ENCODE measurements at regions not wholly inside any gene's neighbourhood (a gene's known extent, or its start where the extent isn't known, plus 50 kb on each side); places are given as distances from the start of the nearest gene placed in this dataset.
"Not testable (repeated sequence)": the region's sequence is repeated elsewhere in the genome, so short reads cannot be mapped to it uniquely, and the experiment has no call there.

DNA sequence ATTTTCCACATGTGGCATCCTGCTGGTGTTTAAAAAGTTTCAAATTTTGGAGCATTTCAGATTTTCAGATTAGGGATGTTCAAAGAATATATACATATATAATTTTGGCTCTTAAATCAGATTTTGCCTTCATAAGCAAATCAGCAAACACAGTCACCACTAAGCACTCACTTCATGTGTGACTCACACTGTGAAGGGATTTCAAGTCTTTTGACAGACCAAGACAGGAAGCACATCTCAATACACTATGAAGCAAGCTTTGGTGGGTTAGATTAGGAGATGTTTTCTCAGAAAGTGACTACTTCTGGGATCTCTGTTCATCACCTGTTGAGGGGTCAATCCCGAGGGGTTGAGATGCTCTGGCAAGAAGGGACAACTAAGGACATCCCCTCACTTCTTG, 227.8 kb upstream of the RBBP8 start:
- peak; percentile 75 for DNase-seq

- DNase-seq, result not testable (repeated sequence)
Measured at GRCh38 chr18:22706025-22706424, 227.1 kb upstream of the RBBP8 start.

GRCh38 chr18:22709288-22710060, 223.7 kb upstream of the RBBP8 start:
- DNase-seq, result no peak

DNA sequence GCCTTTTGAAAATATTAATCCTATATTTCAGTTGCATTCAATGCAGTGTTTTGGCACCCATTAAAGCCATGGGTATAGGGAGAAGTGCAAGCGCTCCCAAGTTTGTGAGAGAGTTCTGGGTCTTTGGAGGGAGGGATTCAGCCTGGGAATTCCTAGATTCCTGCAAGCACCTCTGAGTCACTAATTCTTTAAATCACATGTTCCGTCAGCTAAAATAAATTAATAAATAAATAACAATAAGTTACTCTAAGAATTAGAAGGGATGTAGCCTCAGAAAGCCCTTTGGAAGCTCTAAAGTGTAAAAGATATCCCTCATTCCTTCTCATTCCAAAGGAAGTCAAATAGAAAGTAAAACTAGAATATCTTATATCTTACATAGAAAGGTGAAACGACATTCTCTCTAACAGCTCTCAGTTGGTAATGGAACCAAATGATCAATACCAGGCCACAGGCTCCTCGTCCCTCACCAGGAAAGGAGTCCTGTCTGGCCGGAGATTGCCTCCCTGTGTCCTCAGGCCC, 222.4 kb upstream of the RBBP8 start:
- DNase-seq, result no peak

GRCh38 chr18:22711192-22711685, 221.9 kb upstream of the RBBP8 start:
- no peak for DNase-seq

- no peak for DNase-seq
Measured at GRCh38 chr18:22713511-22713910, 219.6 kb upstream of the RBBP8 start.

DNA sequence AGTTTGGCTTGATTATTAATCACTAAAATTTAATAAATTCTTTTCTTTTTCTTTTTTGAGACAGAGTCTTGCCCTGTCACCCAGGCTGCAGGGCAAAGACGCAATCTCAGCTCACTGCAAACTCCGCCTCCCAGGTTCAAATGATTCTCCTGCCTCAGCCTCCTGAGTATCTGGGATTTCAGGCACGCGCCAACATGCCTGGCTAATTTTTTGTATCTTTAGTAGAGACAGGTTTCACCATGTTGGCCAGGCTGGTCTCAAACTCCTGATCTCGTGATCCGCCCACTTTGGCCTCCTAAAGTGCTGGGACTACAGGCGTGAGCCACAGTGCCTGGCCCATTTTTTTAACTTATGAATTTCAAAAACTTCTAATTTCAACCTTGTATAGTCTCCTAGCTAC, 215.6 kb upstream of the RBBP8 start:
- DNase-seq, result not testable (repeated sequence)

GRCh38 chr18:22723221-22723620, 209.9 kb upstream of the RBBP8 start:
- no peak for DNase-seq

- DNase-seq, result no peak
Measured at GRCh38 chr18:22723773-22724172, 209.4 kb upstream of the RBBP8 start.

- DNase-seq, result no peak
Measured at GRCh38 chr18:22726469-22726868, 206.7 kb upstream of the RBBP8 start.

DNA sequence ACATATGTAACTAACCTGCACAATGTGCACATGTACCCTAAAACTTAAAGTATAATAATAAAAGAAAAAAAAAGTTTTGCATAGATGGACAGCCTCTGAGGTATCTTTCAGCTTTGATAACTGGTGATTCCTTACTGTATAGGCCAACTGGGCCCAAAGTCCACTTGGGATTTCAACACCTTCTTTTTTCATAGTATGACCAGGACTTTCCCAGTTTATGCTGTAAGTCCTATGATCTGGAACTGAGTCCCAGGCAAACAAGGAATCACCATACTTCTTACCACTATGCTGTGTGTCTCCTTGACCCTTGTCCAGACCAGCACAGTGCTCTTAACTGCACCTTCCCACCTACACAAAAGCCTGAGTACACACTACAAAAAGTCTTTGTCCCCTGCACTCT, 205.1 kb upstream of the RBBP8 start:
- no peak for DNase-seq

DNA sequence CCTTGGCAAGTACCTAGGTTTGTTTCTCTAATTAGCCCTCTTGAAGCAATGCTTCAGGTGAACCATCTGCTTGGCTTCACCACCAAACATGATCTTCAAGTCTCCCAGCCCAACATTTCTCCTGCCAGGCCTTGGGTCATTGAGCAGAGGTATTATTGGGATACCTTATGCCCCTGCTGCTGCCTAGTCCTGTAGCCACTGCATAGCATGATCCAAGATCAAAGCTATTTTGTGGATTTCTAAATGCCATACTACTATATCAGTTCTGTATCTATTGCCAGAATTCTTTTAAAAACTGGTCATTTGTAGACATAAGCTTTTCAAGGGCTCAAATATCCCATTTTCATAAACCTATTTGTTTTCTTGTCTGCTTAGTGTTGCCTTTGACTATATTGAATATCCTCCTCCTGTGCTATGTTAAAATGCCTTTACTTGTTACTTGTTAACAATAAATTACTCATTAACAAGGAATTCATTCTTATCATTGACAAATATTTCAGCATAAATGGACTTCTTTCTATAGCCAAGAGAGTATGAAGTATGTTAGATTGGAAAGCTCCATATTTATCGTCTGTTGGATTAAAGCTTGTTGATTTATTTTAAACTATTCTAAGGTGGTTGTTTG, 204.5 kb upstream of the RBBP8 start:
- DNase-seq, result no peak

DNA sequence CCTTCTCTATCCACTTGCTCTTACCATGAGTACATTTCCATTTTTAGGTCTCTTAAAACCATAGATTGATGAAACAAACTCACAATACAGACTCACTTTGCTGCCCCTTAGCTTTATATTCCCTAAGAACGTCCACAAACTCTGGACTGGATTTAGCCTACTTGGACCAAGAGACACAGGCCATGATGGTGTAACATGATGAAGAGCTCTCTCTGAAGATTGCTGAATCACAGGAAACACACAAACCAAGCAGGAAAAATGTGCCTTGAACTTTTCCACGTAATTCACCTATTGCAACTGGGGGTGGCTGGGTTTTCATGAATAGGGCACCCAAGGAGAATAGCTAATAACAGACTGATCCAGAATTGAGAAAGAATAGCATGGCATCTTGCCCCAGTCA, 201.7 kb upstream of the RBBP8 start:
- no peak for DNase-seq

DNA sequence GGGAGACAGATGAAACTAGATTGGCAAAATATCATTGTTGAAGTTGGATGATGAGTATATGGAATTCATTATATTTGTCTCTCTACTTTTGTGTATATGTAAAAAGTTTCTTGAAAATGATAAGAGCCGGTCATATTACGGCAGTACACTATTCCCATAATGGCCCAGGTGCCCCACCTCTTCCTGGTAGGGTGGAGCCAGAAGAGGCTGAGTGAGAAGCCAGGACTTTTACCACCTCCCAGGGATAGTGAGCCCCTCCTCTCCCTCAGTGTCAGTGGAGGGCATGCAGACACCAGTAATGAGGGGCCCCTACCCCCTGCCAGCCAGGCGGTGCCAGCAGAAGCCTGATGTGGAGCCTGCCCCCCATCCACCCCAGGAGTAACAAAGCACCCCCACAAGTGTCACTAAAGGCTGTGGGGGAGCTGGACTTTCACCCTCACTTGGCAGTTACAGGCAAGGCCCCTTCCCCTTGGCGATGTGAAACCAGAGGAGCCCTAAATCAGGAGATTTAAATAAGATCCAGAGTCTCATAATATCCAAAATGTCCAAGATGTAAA, 198.9 kb upstream of the RBBP8 start:
- no peak for DNase-seq

DNA sequence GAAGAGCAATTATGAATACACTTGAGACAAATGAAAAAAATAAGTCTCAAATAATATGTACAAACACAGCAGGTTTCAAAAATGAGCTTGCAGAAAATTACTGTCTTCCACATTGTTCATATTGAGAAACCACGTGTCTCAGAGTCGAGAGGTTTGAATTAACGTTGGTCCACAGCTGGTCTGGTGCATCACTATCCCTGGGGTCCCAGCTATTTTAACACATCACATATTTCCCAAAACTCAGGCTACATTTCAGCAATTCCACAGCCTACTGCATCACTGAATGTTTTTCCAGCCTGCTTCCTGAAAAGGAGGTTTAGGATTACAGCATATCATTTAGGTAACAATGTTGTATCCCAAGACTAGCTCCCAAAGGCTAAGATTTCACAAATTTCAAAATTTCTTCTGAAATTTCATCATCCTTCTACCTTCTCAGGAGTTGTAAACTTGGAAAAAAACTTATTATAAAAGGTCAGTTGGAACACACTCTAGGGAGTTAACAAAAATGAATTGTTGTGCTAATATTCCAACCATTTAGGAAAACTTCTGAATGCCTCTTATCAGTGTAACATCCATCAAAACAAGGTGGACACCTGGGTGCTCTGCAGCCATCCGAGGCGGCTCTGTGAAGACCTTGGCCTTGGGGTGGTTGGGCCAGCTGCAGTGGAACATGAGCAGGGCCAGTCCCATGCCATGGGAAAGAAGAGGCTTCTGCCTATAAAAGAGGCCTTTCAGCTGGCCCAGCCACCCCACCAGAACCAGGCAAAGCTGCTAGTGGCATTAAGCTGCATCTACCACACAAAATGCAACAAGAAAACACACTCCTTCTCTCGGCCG, 198.1 kb upstream of the RBBP8 start:
- no peak for DNase-seq

DNA sequence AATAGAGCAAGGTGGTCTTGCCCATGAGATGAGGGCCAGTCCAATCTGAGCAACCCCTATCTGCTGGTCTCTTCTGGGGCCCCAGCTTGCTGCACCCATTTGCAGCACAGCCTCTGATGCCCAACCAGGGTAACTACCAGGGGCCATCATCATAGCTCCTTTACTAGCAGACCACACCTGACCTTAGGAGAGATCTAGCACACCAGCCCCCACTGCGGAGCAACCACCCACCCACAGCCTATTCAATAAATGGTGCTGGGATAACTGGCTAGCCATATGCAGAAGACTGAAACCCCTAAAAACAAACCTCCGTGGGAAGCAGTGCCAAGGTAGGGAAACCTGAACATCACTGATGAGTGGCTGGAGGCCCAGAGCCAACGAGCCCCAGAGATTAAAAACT, 196.1 kb upstream of the RBBP8 start:
- DNase-seq, result no peak

DNA sequence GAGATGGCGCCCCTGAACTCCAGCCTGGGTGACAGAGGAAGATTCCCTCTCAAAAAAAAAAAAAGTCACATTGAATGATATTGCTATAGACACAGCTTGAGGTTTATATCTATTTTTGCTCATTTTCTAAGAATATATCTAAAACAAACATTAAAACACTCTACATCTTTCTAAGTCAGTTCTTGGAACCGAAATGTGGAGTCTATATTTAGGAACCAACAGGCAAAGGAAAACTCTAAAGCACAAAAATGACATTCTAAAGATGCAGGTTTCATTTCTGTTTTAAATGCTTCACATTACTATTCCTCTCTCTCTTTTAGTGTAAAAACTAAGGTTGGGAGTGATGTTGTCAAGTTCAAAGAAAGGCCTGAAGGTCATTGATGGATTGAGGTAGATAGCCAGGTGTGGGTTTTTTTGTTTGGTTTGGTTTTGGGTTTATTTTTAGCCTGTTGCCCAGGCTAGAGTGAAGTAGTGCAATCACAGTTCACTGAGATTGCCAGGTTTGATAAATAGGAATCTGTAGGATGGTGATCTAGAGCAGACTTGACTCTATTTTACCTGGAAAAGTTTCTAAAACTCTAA, 194.0 kb upstream of the RBBP8 start:
- DNase-seq, result no peak

- no peak for DNase-seq
Measured at GRCh38 chr18:22739789-22740188, 193.3 kb upstream of the RBBP8 start.

GRCh38 chr18:22741318-22741717, 191.8 kb upstream of the RBBP8 start:
- DNase-seq, result no peak

DNA sequence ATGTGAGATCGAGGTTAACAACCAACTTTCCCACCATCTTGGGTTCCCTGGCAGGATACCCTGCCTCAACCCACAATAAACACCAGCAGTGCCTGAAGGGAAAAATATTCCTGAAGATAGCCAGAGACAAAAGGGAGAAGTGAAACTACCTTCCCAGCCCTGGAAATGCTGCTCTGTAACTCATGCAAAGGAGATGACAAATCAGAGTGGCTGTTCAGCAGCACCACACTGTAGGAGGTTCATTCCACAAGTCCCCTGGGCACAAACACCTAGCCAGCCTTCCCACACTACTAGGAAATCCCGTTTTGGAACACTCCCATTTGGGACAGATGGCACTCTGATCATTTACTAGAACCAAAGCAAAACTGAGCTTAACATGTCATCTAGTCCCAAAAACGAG, 190.7 kb upstream of the RBBP8 start:
- DNase-seq, result no peak

GRCh38 chr18:22745966-22746365, 187.2 kb upstream of the RBBP8 start:
- no peak for DNase-seq

DNA sequence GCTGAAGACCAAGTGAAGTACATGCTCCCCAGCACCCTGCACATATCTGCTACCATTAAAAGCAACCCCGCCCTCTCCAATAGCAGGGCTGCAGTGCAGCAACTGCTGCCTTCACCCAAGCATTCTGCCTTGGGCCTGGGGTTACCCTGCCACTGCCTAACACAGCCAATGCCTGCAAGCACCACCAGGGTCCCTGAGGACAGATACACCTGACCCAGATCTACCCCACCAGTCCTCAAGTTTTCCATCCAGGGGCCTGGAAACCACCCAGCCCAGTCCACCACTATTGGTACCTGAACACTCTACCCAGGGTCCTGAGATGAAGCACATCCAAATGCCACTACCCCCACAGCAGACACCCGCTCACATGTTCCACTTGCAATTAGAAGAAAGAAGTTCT, 181.1 kb upstream of the RBBP8 start:
- no peak for DNase-seq

Measured in HCEC 1CT (cell line).